HCT116 (cell line): ENCODE measurements at regions not wholly inside any gene's neighbourhood (a gene's known extent, or its start where the extent isn't known, plus 50 kb on each side); places are given as distances from the start of the nearest gene placed in this dataset.
A peak's percentile ranks its signal among the peaks of the same experiment; 100 is the strongest.

Experiments
- ATAC-seq: fragments of 200-7000 bp; cut with Tn5 transposase; 2 replicates; pipeline ENCODE4 v1.9.1; 2020; ENCODE audit warnings: mild to moderate bottlenecking, moderate library complexity
- BruUV-seq: library from RNA; stranded (reverse); fragments of 400-500 nt; replicated peaks from 2 replicates; lab custom pipeline; 2021; lab: Mats Ljungman, UMichigan
- CTCF ChIA-PET: fragments of 300-600 bp; sonication (Branson Sonifier 250); formaldehyde crosslinking; loops from one replicate; lab custom pipeline; 2021; ENCODE audit warnings: antibody characterized with exemption; lab: Charles Lee
- POLR2A ChIA-PET: fragments of 300-600, 350-600 bp; sonication (Branson Sonifier 250); formaldehyde crosslinking; loops from one replicate; lab custom pipeline; 2021; ENCODE audit warnings: antibody characterized with exemption; lab: Charles Lee
- RAD21 ChIA-PET, 2 experiments: fragments of 300-600 bp; sonication (Branson Sonifier 250); formaldehyde crosslinking; loops; one replicate each; lab custom pipeline; 2023; ENCODE audit warnings: low total read pairs in 2 of 2; ENCODE audit not compliant: uncharacterized antibody in 2 of 2, unreplicated experiment in 2 of 2, low non-redundant PET in 1 of 2; lab: Charles Lee
- DNase-seq: peaks from one replicate; pipeline ENCODE4 v3.0.0-alpha.2; 2010; ENCODE audit warnings: low read depth, low spot score
- H2AFZ ChIP-seq: fragments of 200-600 bp; shearing (Covaris generic), sonication (generic); 2 replicates; pipeline ENCODE4 v1.6.1; 2017; ENCODE audit warnings: low read depth, mixed run types, mixed read lengths, antibody characterized with exemption, low read length; ENCODE audit not compliant: poor library complexity, severe bottlenecking
- H3K27ac ChIP-seq: 2 replicates; pipeline ENCODE4 v1.5.1; 2012; ENCODE audit warnings: low read depth, low read length
- H3K27me3 ChIP-seq: fragments of 200-600 bp; sonication (generic); 2 replicates; pipeline ENCODE4 v1.6.1; 2016; ENCODE audit warnings: mixed run types, low read length, mixed read lengths; ENCODE audit not compliant: insufficient read depth
- H3K36me3 ChIP-seq, 2 experiments: fragments of 200-500 bp in 1 of 2; fragments of 200-600 bp in 1 of 2; sonication (Bioruptor generic) in 1 of 2; sonication (generic) in 1 of 2; 2 replicates each; pipeline versions ENCODE4 v1.5.1 to v1.6.1; 2014 to 2016; ENCODE audit warnings: low read length in 2 of 2, inconsistent platforms in 1 of 2, mixed read lengths in 1 of 2, mixed run types in 1 of 2; ENCODE audit not compliant: insufficient read depth in 2 of 2, control insufficient read depth in 1 of 2
- H3K4me1 ChIP-seq, 2 experiments: fragments of 200-600 bp in 1 of 2; sonication (generic) in 1 of 2; 2 replicates each; pipeline versions ENCODE4 v1.5.1 to v1.6.1; 2012 to 2017; ENCODE audit warnings: low read length in 2 of 2, inconsistent platforms in 1 of 2, mild to moderate bottlenecking in 1 of 2, mixed read lengths in 1 of 2, mixed run types in 1 of 2, moderate library complexity in 1 of 2; ENCODE audit not compliant: insufficient read depth in 2 of 2, control insufficient read depth in 1 of 2
- H3K4me2 ChIP-seq: fragments of 200-600 bp; sonication (generic); 2 replicates; pipeline ENCODE4 v1.6.1; 2017; ENCODE audit warnings: mixed run types, low read length, mixed read lengths
- H3K4me3 ChIP-seq, 2 experiments: fragments of 200-600 bp in 1 of 2; sonication (generic) in 1 of 2; replicated peaks in 1 of 2; 2 replicates each; pipeline ENCODE4 v1.5.1; 2011 to 2016; ENCODE audit warnings: low read length in 2 of 2, control low read depth in 1 of 2, low read depth in 1 of 2, mild to moderate bottlenecking in 1 of 2, mixed read lengths in 1 of 2, mixed run types in 1 of 2
- H3K79me2 ChIP-seq: fragments of 200-600 bp; sonication (generic); 2 replicates; pipeline ENCODE4 v1.6.1; 2017; ENCODE audit warnings: mild to moderate bottlenecking, mixed run types, low read length, moderate library complexity, mixed read lengths; ENCODE audit not compliant: insufficient read depth
- H3K9ac ChIP-seq: fragments of 200-600 bp; sonication (generic); 2 replicates; pipeline ENCODE4 v1.6.1; 2016; ENCODE audit warnings: low read length, mixed read lengths
- H3K9me2 ChIP-seq: fragments of 200-600 bp; sonication (generic), shearing (Covaris generic); 2 replicates; pipeline ENCODE4 v1.6.1; 2017; ENCODE audit warnings: mixed run types, mild to moderate bottlenecking, moderate library complexity; ENCODE audit not compliant: insufficient read depth
- H3K9me3 ChIP-seq, 2 experiments: fragments of 200-500 bp in 1 of 2; fragments of 200-600 bp in 1 of 2; sonication (Bioruptor generic) in 1 of 2; sonication (generic) in 1 of 2; 2 replicates each; pipeline ENCODE4 v1.6.1; 2014 to 2017; ENCODE audit warnings: low read length in 2 of 2, mixed read lengths in 2 of 2, inconsistent platforms in 1 of 2, low read depth in 1 of 2, mild to moderate bottlenecking in 1 of 2, mixed run types in 1 of 2, moderate library complexity in 1 of 2; ENCODE audit not compliant: control insufficient read depth in 1 of 2, insufficient read depth in 1 of 2
- H4K20me1 ChIP-seq: fragments of 200-600 bp; sonication (generic), shearing (Covaris generic); 2 replicates; pipeline ENCODE4 v1.6.1; 2017; ENCODE audit warnings: mixed run types, mild to moderate bottlenecking, moderate library complexity; ENCODE audit not compliant: insufficient read depth
- ATF3 ChIP-seq: IDR thresholded peaks from 2 replicates; pipeline ENCODE4 v1.6.1; 2012
- CEBPB ChIP-seq: IDR thresholded peaks from 2 replicates; pipeline ENCODE4 v1.6.1; 2012; ENCODE audit warnings: low read depth
- ELF1 ChIP-seq: IDR thresholded peaks from 2 replicates; pipeline ENCODE4 v1.6.1; 2012; ENCODE audit warnings: low read depth, borderline replicate concordance
- EZH2 ChIP-seq: fragments of 200-600 bp; sonication (generic); IDR thresholded peaks from 2 replicates; pipeline ENCODE4 v1.6.1; 2017; ENCODE audit warnings: antibody characterized with exemption, mixed run types
- FOSL1 ChIP-seq: IDR thresholded peaks from 2 replicates; pipeline ENCODE4 v1.6.1; 2012; ENCODE audit warnings: low read depth
- JUND ChIP-seq: IDR thresholded peaks from 2 replicates; pipeline ENCODE4 v1.6.1; 2012
- POLR2AphosphoS5 ChIP-seq: IDR thresholded peaks from 2 replicates; pipeline ENCODE4 v1.6.1; 2011; ENCODE audit warnings: mild to moderate bottlenecking, low read depth, low read length, moderate library complexity
- RAD21 ChIP-seq: IDR thresholded peaks from 2 replicates; pipeline ENCODE4 v1.6.1; 2012; ENCODE audit warnings: low read depth, mild to moderate bottlenecking
- SIN3A ChIP-seq: IDR thresholded peaks from 2 replicates; pipeline ENCODE4 v1.6.1; 2012; ENCODE audit warnings: low read depth
- SRF ChIP-seq: IDR thresholded peaks from 2 replicates; pipeline ENCODE4 v1.6.1; 2012; ENCODE audit warnings: low read depth
- YY1 ChIP-seq: IDR thresholded peaks from 2 replicates; pipeline ENCODE4 v1.6.1; 2011; ENCODE audit warnings: low read length, low read depth, moderate library complexity, mild to moderate bottlenecking; ENCODE audit not compliant: insufficient replicate concordance; ENCODE audit errors: extremely low read depth
- ZBTB33 ChIP-seq: IDR thresholded peaks from 2 replicates; pipeline ENCODE4 v1.6.1; 2011; ENCODE audit warnings: mild to moderate bottlenecking, low read length, moderate library complexity; ENCODE audit not compliant: insufficient replicate concordance; ENCODE audit errors: extremely low read depth
- ZNF274 ChIP-seq: fragments of 200-500 bp; sonication (Bioruptor generic); IDR thresholded peaks from 2 replicates; pipeline ENCODE4 v1.6.1; 2014; ENCODE audit warnings: mild to moderate bottlenecking, low read depth, low read length, inconsistent platforms
- intact Hi-C: fragments of 100-400 bp; cut with micrococcal nuclease; formaldehyde crosslinking; loops from 2 replicates; pipeline ENCODE4 v1.10.0; 2022
- TF ChIP-seq, protein P1 (sequence below): IDR thresholded peaks from 2 replicates; pipeline ENCODE4 v1.6.1; 2012

- H4K20me1 ChIP-seq, result no peaks in the 10 kb centered on the region
- H3K4me2 ChIP-seq, result no peak overlapping the region
- H3K9me2 ChIP-seq, result no peaks in the 10 kb centered on the region
- TF ChIP-seq RAD21, result no peak
- TF ChIP-seq EZH2, result 0 out of 2 replicates have a peak, but pooled peaks have one; percentile 1
- TF ChIP-seq ZBTB33, result no peak
- TF ChIP-seq ELF1, result no peak
- TF ChIP-seq YY1, result no peak
- H3K9me3 ChIP-seq, result no peaks in the 10 kb centered on the region
- ChIA-PET RAD21 (no interaction called here), CTCF (no interaction called here), POLR2A (no interaction called here)
- H3K9ac ChIP-seq, result no peak overlapping the region
- H2AFZ ChIP-seq, result no peak overlapping the region
- no peaks in the 10 kb centered on the region for H3K36me3 ChIP-seq
- no peaks in the 10 kb centered on the region for H3K79me2 ChIP-seq
- H3K4me3 ChIP-seq, result no peak overlapping the region
- peaks cover 31% of the 10 kb centered on the region for H3K27me3 ChIP-seq
- no peak for ATAC-seq
- H3K27ac ChIP-seq, result no peak overlapping the region
- no TSS peak for BruUV-seq
- DNase-seq, result no peak
- H3K4me1 ChIP-seq, result no peaks in the 10 kb centered on the region
- intact Hi-C loops, result no loop called here
Observed at GRCh38 chr13:111627596-111627995, 307.2 kb downstream of the TEX29 start.

GRCh38 chr13:111629016-111629415 is 308.6 kb downstream of the TEX29 start:
- POLR2A ChIA-PET, result no interaction called here
- RAD21 ChIA-PET, result no interaction called here

More at GRCh38 chr13:111629016-111629415, 308.6 kb downstream of the TEX29 start:
- H3K27ac ChIP-seq, result no peak overlapping the region
- no peaks in the 10 kb centered on the region for H4K20me1 ChIP-seq
- TF ChIP-seq ZBTB33, result no peak
- no peak for TF ChIP-seq ZNF274
- TF ChIP-seq ELF1, result no peak
- TF ChIP-seq, protein P1, sequence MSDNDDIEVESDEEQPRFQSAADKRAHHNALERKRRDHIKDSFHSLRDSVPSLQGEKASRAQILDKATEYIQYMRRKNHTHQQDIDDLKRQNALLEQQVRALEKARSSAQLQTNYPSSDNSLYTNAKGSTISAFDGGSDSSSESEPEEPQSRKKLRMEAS, result no peak
- no peak for TF ChIP-seq RAD21
- no peak for TF ChIP-seq SRF
- no peak for TF ChIP-seq SIN3A
- no peak for TF ChIP-seq FOSL1
- no peak for TF ChIP-seq YY1
- TF ChIP-seq ATF3, result no peak
- TF ChIP-seq POLR2AphosphoS5, result no peak
- TF ChIP-seq JUND, result no peak
- no peak for TF ChIP-seq CEBPB
- no peaks in the 10 kb centered on the region for H3K79me2 ChIP-seq
- H3K4me2 ChIP-seq, result no peak overlapping the region
- H3K9me2 ChIP-seq, result no peaks in the 10 kb centered on the region
- no peak overlapping the region for H3K9ac ChIP-seq
- no peaks in the 10 kb centered on the region for H3K9me3 ChIP-seq
- no TSS peak for BruUV-seq
- H3K4me3 ChIP-seq, result no peak overlapping the region
- intact Hi-C loops, result no loop called here
- H3K27me3 ChIP-seq, result peaks cover 36% of the 10 kb centered on the region
- CTCF ChIA-PET, result no interaction called here
- H2AFZ ChIP-seq, result no peak overlapping the region
- ATAC-seq, result no peak
- no peaks in the 10 kb centered on the region for H3K4me1 ChIP-seq
- DNase-seq, result no peak
- no peaks in the 10 kb centered on the region for H3K36me3 ChIP-seq
